BLaER1 (cell line): ENCODE measurements at regions not wholly inside any gene's neighbourhood (a gene's known extent, or its start where the extent isn't known, plus 50 kb on each side); places are given as distances from the start of the nearest gene placed in this dataset.
"Not testable (repeated sequence)": the region's sequence is repeated elsewhere in the genome, so short reads cannot be mapped to it uniquely, and the experiment has no call there.

Experiments used
- H3K27ac ChIP-seq: shearing (Covaris generic); formaldehyde crosslinking; 2 replicates; pipeline ENCODE4 v1.8.1; 2022
- H3K27me3 ChIP-seq: shearing (Covaris generic); formaldehyde crosslinking; 2 replicates; pipeline ENCODE4 v1.8.1; 2022
- H3K36me3 ChIP-seq: shearing (Covaris generic); formaldehyde crosslinking; 2 replicates; pipeline ENCODE4 v1.8.1; 2022
- H3K4me1 ChIP-seq: shearing (Covaris generic); formaldehyde crosslinking; 2 replicates; pipeline ENCODE4 v1.8.1; 2022
- H3K4me2 ChIP-seq: shearing (Covaris generic); formaldehyde crosslinking; 2 replicates; pipeline ENCODE4 v1.8.1; 2022
- H3K4me3 ChIP-seq: shearing (Covaris generic); formaldehyde crosslinking; 2 replicates; pipeline ENCODE4 v1.8.1; 2022
- H3K9ac ChIP-seq: shearing (Covaris generic); formaldehyde crosslinking; 2 replicates; pipeline ENCODE4 v1.8.1; 2022
- H3K9me3 ChIP-seq: shearing (Covaris generic); formaldehyde crosslinking; 2 replicates; pipeline ENCODE4 v1.8.1; 2022
- H4K20me1 ChIP-seq: shearing (Covaris generic); formaldehyde crosslinking; 2 replicates; pipeline ENCODE4 v1.8.1; 2022
- Cebpa-rat ChIP-seq: shearing (Covaris generic); IDR thresholded peaks from 2 replicates; pipeline ENCODE4 v1.8.1; 2022

GRCh38 chr1:66480162-66480561 lies 53.8 kb upstream of the SGIP1 start:
- Histone ChIP-seq H3K27me3 (no peaks in the 10 kb centered on the region), H3K9me3 (no peaks in the 10 kb centered on the region; the same call in 1 of the 2 replicates), H4K20me1 (no peaks in the 10 kb centered on the region), H3K4me1 (no peaks in the 10 kb centered on the region), H3K36me3 (no peaks in the 10 kb centered on the region), H3K4me3 (no peak overlapping the region), H3K27ac (no peak overlapping the region), H3K9ac (no peak overlapping the region), H3K4me2 (no peak overlapping the region)
- TF ChIP-seq Cebpa-rat: no peak

GRCh38 chr1:66481215-66481614 lies 52.7 kb upstream of the SGIP1 start:
- H4K20me1 ChIP-seq, H3K9ac ChIP-seq, H3K27ac ChIP-seq, H3K36me3 ChIP-seq, H3K4me1 ChIP-seq, H3K27me3 ChIP-seq, H3K4me2 ChIP-seq, H3K4me3 ChIP-seq, H3K9me3 ChIP-seq: not testable (repeated sequence)
